ENCODE measurements at regions not wholly inside any gene's neighbourhood (a gene's known extent, or its start where the extent isn't known, plus 50 kb on each side); places are given as distances from the start of the nearest gene placed in this dataset.

GRCh38 chr10:111774486-111774885 lies 409.1 kb downstream of the GPAM start:
- DNase-seq (ENCODE audit: low read depth in 1 of 2, low spot score in 2 of 2) (no peak), FAIRE-seq (no peak)
- Histone ChIP-seq H3K36me3 (ENCODE audit: control insufficient read depth in 2 of 4, insufficient read depth in 4 of 4, low read length in 3 of 4) (no peaks in the 10 kb centered on the region), H2BK5ac (ENCODE audit: low read depth, low read length) (no peak overlapping the region), H2BK12ac (ENCODE audit: low read depth, low read length) (no peak overlapping the region), H3K23ac (ENCODE audit: insufficient read length) (no peak overlapping the region), H3K9ac (replicated peaks in 1 of 4; ENCODE audit: extremely low read depth in 1 of 4, low read depth in 3 of 4, low read length in 3 of 4) (no peak overlapping the region), H4K8ac (ENCODE audit: extremely low read depth, insufficient read depth, low read length) (no peak overlapping the region), H3K27ac (ENCODE audit: low read depth, low read length) (no peak overlapping the region), H4K5ac (ENCODE audit: insufficient read length, low read depth, low read length) (no peak overlapping the region), H3K4me3 (ENCODE audit: extremely low read depth in 1 of 4, insufficient read depth in 2 of 4, low read depth in 3 of 4, low read length in 4 of 4) (no peak overlapping the region), H4K91ac (replicated peaks; ENCODE audit: insufficient read length, low read length) (no peak overlapping the region), H3K56ac (replicated peaks; ENCODE audit: insufficient read length, low read depth, low read length) (no peak overlapping the region), H3K4me2 (ENCODE audit: insufficient read depth in 1 of 2, low read depth in 2 of 2, low read length in 2 of 2) (no peak overlapping the region), H2BK120ac (replicated peaks; ENCODE audit: low read depth, low read length) (no peak overlapping the region), H3K79me2 (ENCODE audit: control insufficient read depth in 1 of 2, insufficient read depth in 2 of 2, low read length in 2 of 2) (no peaks in the 10 kb centered on the region), H2AK5ac (ENCODE audit: low read depth, low read length) (no peak overlapping the region), H3K27me3 (replicated peaks in 1 of 4; ENCODE audit: control insufficient read depth in 3 of 4, extremely low read depth in 1 of 4, insufficient read depth in 3 of 4, low read length in 3 of 4) (no peaks in the 10 kb centered on the region), H3K4ac (replicated peaks; ENCODE audit: insufficient read length, low read depth, low read length) (no peak overlapping the region), H3K14ac (ENCODE audit: insufficient read length) (no peak overlapping the region), H3K9me3 (ENCODE audit: insufficient read depth in 2 of 2, low read depth in 1 of 2, low read length in 1 of 2) (no peaks in the 10 kb centered on the region; a peak in 1 of 4 replicates), H3K23me2 (ENCODE audit: low read depth, low read length) (no peaks in the 10 kb centered on the region), H4K20me1 (replicated peaks in 1 of 2; ENCODE audit: control insufficient read depth in 1 of 2, insufficient read depth in 2 of 2, low read length in 2 of 2) (no peaks in the 10 kb centered on the region), H2BK20ac (ENCODE audit: low read length) (no peak overlapping the region), H2AFZ (ENCODE audit: low read length) (no peak overlapping the region), H2BK15ac (ENCODE audit: low read length) (no peak overlapping the region), H3K4me1 (replicated peaks in 1 of 4; ENCODE audit: control insufficient read depth in 3 of 4, insufficient read depth in 4 of 4, low read length in 3 of 4) (no peaks in the 10 kb centered on the region), H3K79me1 (ENCODE audit: low read depth, low read length) (no peaks in the 10 kb centered on the region), H3K18ac (ENCODE audit: extremely low read depth, low read length) (no peak overlapping the region)
- WGBS, 2 experiments (ENCODE audit: extremely low coverage in 1 of 2, insufficient coverage in 1 of 2, insufficient read length in 1 of 2, insufficient replicate concordance in 2 of 2, low coverage in 1 of 2, low lambda C conversion rate in 2 of 2, missing lambda C conversion rate in 1 of 2): 79% methylated on average over 2 of the region's 2 CpGs; no CpG with 5 or more reads in 1 of the 2 experiments
- CTCF ChIA-PET (ENCODE audit: partially characterized antibody): interaction anchor here (1.3 to 3.3 kb wide), 2 partner anchors 11 to 18 kb away, joined by 3 to 12 read pairs; no protein-coding TSS in a partner anchor
- POLR2A ChIA-PET (ENCODE audit: partially characterized antibody): no interaction called here
- TF ChIP-seq MAX (IDR thresholded peaks at IDR 0.05) (no peak), JUND (IDR thresholded peaks at IDR 0.05; ENCODE audit: low read length) (no peak), BRCA1 (IDR thresholded peaks at IDR 0.05; ENCODE audit: low read depth, low read length) (no peak), KDM4A (IDR thresholded peaks at IDR 0.05; ENCODE audit: low read depth, low read length, severe bottlenecking) (no peak), E2F6 (IDR thresholded peaks at IDR 0.05) (no peak), SIN3A (conservative IDR thresholded peaks at IDR 0.05 in 1 of 2, IDR thresholded peaks at IDR 0.05 in 1 of 2; ENCODE audit: low read depth in 1 of 2, low read length in 2 of 2) (no peak), SRF (IDR thresholded peaks at IDR 0.05; ENCODE audit: low read depth, low read length) (no peak), SP1 (IDR thresholded peaks at IDR 0.05; ENCODE audit: low read depth, low read length) (no peak), TAF1 (IDR thresholded peaks at IDR 0.05; ENCODE audit: low read depth, low read length) (no peak), YY1 (IDR thresholded peaks at IDR 0.05; ENCODE audit: low read depth, low read length) (no peak), SP4 (IDR thresholded peaks at IDR 0.05; ENCODE audit: low read length) (no peak), RNF2 (IDR thresholded peaks at IDR 0.05; ENCODE audit: borderline replicate concordance, low read depth, low read length, missing control alignments, poor library complexity, severe bottlenecking) (no peak), EGR1 (IDR thresholded peaks at IDR 0.05; ENCODE audit: borderline replicate concordance, low read depth, low read length) (no peak), GABPA (IDR thresholded peaks at IDR 0.05; ENCODE audit: borderline replicate concordance, insufficient read depth, low read length) (no peak), TCF12 (IDR thresholded peaks at IDR 0.05; ENCODE audit: low read depth, low read length) (no peak)

Data from H1 (cell line).